Neural progenitor cell (in vitro differentiated cells): ENCODE measurements at regions not wholly inside any gene's neighbourhood (a gene's known extent, or its start where the extent isn't known, plus 50 kb on each side); places are given as distances from the start of the nearest gene placed in this dataset.

Experiments used
- DNase-seq: peaks from one replicate; pipeline ENCODE4 v3.0.0-alpha.2; 2016; ENCODE audit warnings: low spot score
- H2AFZ ChIP-seq: fragments of 200-600 bp; sonication (generic); replicated peaks from 2 replicates; pipeline ENCODE4 v1.6.1; 2016; ENCODE audit warnings: antibody characterized with exemption
- H3F3A ChIP-seq: fragments of 200-600 bp; sonication (generic); 2 replicates; pipeline ENCODE4 v1.6.1; 2016; ENCODE audit warnings: antibody characterized with exemption, low read depth
- H3K27ac ChIP-seq: fragments of 200-600 bp; sonication (generic); 2 replicates; pipeline ENCODE4 v1.5.1; 2016; ENCODE audit warnings: mild to moderate bottlenecking
- H3K27me3 ChIP-seq: fragments of 200-600 bp; sonication (generic); 2 replicates; pipeline ENCODE4 v1.6.1; 2016; ENCODE audit warnings: mild to moderate bottlenecking, moderate library complexity
- H3K36me3 ChIP-seq: fragments of 200-600 bp; sonication (generic); 2 replicates; pipeline ENCODE4 v1.5.1; 2016
- H3K4me1 ChIP-seq: fragments of 200-600 bp; sonication (generic); 2 replicates; pipeline ENCODE4 v1.6.1; 2016; ENCODE audit warnings: mixed run types
- H3K4me2 ChIP-seq: fragments of 200-600 bp; sonication (generic); 2 replicates; pipeline ENCODE4 v1.6.1; 2016
- H3K4me3 ChIP-seq: fragments of 200-600 bp; sonication (generic); 2 replicates; pipeline ENCODE4 v1.5.1; 2016
- H3K79me2 ChIP-seq: fragments of 200-600 bp; sonication (generic); 2 replicates; pipeline ENCODE4 v1.6.1; 2016; ENCODE audit warnings: low read depth
- H3K9ac ChIP-seq: fragments of 200-600 bp; sonication (generic); 2 replicates; pipeline ENCODE4 v1.6.1; 2016
- H3K9me3 ChIP-seq: fragments of 200-600 bp; sonication (generic); 2 replicates; pipeline ENCODE4 v1.5.1; 2016; ENCODE audit warnings: low read depth
- H4K20me1 ChIP-seq: fragments of 200-600 bp; sonication (generic); 2 replicates; pipeline ENCODE4 v1.6.1; 2016; ENCODE audit warnings: low read depth
- H3K27ac Mint-ChIP-seq: 3 replicates; pipeline ENCODE4 v1.8.0; 2021; ENCODE audit warnings: mixed read lengths
- H3K27me3 Mint-ChIP-seq: 2 replicates; pipeline ENCODE4 v1.8.0; 2022; ENCODE audit warnings: low read depth, mild to moderate bottlenecking, inconsistent platforms, moderate library complexity, mixed read lengths; ENCODE audit not compliant: insufficient read depth
- H3K36me3 Mint-ChIP-seq: 3 replicates; pipeline ENCODE4 v1.8.0; 2021; ENCODE audit warnings: mixed read lengths
- H3K4me1 Mint-ChIP-seq: 3 replicates; pipeline ENCODE4 v1.8.0; 2021; ENCODE audit warnings: mixed read lengths
- H3K4me3 Mint-ChIP-seq: 3 replicates; pipeline ENCODE4 v1.8.0; 2021; ENCODE audit warnings: mild to moderate bottlenecking, moderate library complexity, mixed read lengths
- H3K9me3 Mint-ChIP-seq: 3 replicates; pipeline ENCODE4 v1.8.0; 2020; ENCODE audit warnings: mixed read lengths
- CTCF ChIP-seq: fragments of 200-600 bp; sonication (generic); IDR thresholded peaks from 2 replicates; pipeline ENCODE4 v1.5.1; 2017; ENCODE audit warnings: antibody characterized with exemption, mild to moderate bottlenecking
- EZH2 ChIP-seq: fragments of 200-600 bp; sonication (generic); IDR thresholded peaks from 2 replicates; pipeline ENCODE4 v1.6.1; 2017; ENCODE audit warnings: antibody characterized with exemption, mild to moderate bottlenecking, moderate library complexity
- EZH2phosphoT487 ChIP-seq: fragments of 200-600 bp; sonication (generic); IDR thresholded peaks from 2 replicates; pipeline ENCODE4 v1.6.1; 2017; ENCODE audit warnings: antibody characterized with exemption

- Histone ChIP-seq H3K27ac (no peak overlapping the region), H2AFZ (no peak overlapping the region), H3K4me2 (no peak overlapping the region), H3K9me3 (no peaks in the 10 kb centered on the region), H3K27me3 (no peaks in the 10 kb centered on the region), H3K36me3 (no peaks in the 10 kb centered on the region), H3K4me3 (no peak overlapping the region), H3K79me2 (no peaks in the 10 kb centered on the region), H3K4me1 (no peaks in the 10 kb centered on the region), H3K9ac (no peak overlapping the region), H3F3A (no peaks in the 10 kb centered on the region), H4K20me1 (no peaks in the 10 kb centered on the region)
- DNase-seq: no peak
- H3K4me1 Mint-ChIP-seq: no peaks in the 10 kb centered on the region
- H3K9me3 Mint-ChIP-seq: peaks cover 2% of the 10 kb centered on the region
- peaks cover 3% of the 10 kb centered on the region for H3K27me3 Mint-ChIP-seq
- H3K4me3 Mint-ChIP-seq: no peak overlapping the region
- H3K27ac Mint-ChIP-seq: no peak overlapping the region
- H3K36me3 Mint-ChIP-seq: no peaks in the 10 kb centered on the region
- TF ChIP-seq EZH2: no peak
- TF ChIP-seq EZH2phosphoT487: no peak
- no peak for TF ChIP-seq CTCF
Observed at GRCh38 chr5:39947657-39948056, 522.9 kb upstream of the DAB2 start.

DNA sequence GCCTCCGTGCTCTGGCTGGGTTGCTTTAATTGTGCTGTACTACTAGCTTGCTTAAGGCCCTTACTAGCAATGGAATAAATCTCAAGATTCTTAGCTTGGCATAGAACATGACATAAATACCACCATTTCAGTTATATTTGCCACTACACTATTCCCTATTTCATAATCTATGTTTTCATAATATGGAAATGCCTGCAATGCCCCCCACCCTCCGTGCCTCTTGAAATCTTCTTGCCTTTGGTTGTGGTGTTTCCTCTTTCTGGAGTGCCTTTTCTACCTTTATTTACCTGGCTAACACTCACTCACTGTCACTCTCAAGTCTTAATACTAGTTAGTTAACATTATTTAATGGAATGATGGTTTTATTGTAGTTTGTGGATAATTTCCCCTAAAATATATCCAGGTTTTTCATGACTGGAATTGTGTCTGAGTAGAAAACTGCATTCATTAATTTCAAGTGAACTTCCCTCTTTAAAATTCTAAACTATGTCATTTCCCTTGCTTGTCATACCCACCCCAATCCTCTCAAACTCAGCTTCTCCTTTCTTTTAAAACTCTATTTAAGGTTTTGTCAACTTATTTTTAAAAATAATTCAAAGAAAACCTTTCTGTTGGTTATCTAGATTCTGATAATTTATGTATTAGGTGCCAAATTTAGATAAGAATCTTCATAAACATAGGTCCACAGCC lies 521.7 kb upstream of the DAB2 start:
- no peaks in the 10 kb centered on the region for H3K27me3 ChIP-seq
- H3K9ac ChIP-seq: no peak overlapping the region
- Mint-ChIP-seq H3K4me1 (no peaks in the 10 kb centered on the region), H3K27ac (no peak overlapping the region), H3K9me3 (no peaks in the 10 kb centered on the region), H3K4me3 (no peak overlapping the region), H3K27me3 (peaks cover 3% of the 10 kb centered on the region), H3K36me3 (no peaks in the 10 kb centered on the region)
- H3K4me3 ChIP-seq: no peak overlapping the region
- no peak overlapping the region for H2AFZ ChIP-seq
- H3K9me3 ChIP-seq: no peaks in the 10 kb centered on the region
- no peak overlapping the region for H3K4me2 ChIP-seq
- H4K20me1 ChIP-seq: no peaks in the 10 kb centered on the region
- no peak overlapping the region for H3K27ac ChIP-seq
- DNase-seq: no peak
- no peak for TF ChIP-seq EZH2phosphoT487
- no peak for TF ChIP-seq EZH2
- TF ChIP-seq CTCF: no peak
- H3K79me2 ChIP-seq: no peaks in the 10 kb centered on the region
- H3K4me1 ChIP-seq: no peaks in the 10 kb centered on the region
- H3K36me3 ChIP-seq: no peaks in the 10 kb centered on the region
- H3F3A ChIP-seq: no peaks in the 10 kb centered on the region

GRCh38 chr5:39945870-39946269 lies 521.1 kb upstream of the DAB2 start:
- DNase-seq: no peak
- H3K36me3 Mint-ChIP-seq: no peaks in the 10 kb centered on the region
- Histone ChIP-seq H3K27ac (no peak overlapping the region), H3K27me3 (no peaks in the 10 kb centered on the region), H3K36me3 (no peaks in the 10 kb centered on the region), H3K9me3 (no peaks in the 10 kb centered on the region), H3K4me3 (no peak overlapping the region), H4K20me1 (no peaks in the 10 kb centered on the region), H3K4me2 (no peak overlapping the region), H3F3A (no peaks in the 10 kb centered on the region), H2AFZ (no peak overlapping the region), H3K4me1 (no peaks in the 10 kb centered on the region), H3K9ac (no peak overlapping the region), H3K79me2 (no peaks in the 10 kb centered on the region)
- no peak overlapping the region for H3K4me3 Mint-ChIP-seq
- H3K9me3 Mint-ChIP-seq: no peaks in the 10 kb centered on the region
- H3K27ac Mint-ChIP-seq: no peak overlapping the region
- no peaks in the 10 kb centered on the region for H3K4me1 Mint-ChIP-seq
- H3K27me3 Mint-ChIP-seq: peaks cover 3% of the 10 kb centered on the region
- TF ChIP-seq EZH2phosphoT487: no peak
- no peak for TF ChIP-seq EZH2
- no peak for TF ChIP-seq CTCF
